Psoas muscle (tissue), 7 donors: ENCODE measurements at regions not wholly inside any gene's neighbourhood (a gene's known extent, or its start where the extent isn't known, plus 50 kb on each side); places are given as distances from the start of the nearest gene placed in this dataset.

ENCODE experiments used
- ATAC-seq, 4 donors: fragments of 200-7000 bp; cut with Tn5 transposase; one replicate each; pipeline ENCODE4 v1.9.1; 2020; ENCODE audit warnings: moderate library complexity in 3 of 4, mild to moderate bottlenecking in 2 of 4
- DNase-seq, 2 donors: peaks; one replicate each; pipeline ENCODE4 v3.0.0-alpha.2; 2020
- H3K27ac ChIP-seq: fragments of 200-600 bp; one replicate; pipeline ENCODE4 v1.8.0; 2022
- H3K27me3 ChIP-seq, 3 donors: fragments of 200-600 bp in 1 of 3; one replicate each; pipeline versions ENCODE4 v1.6.1 to v1.8.0; 2013 to 2022; ENCODE audit warnings: low read length in 2 of 3, mild to moderate bottlenecking in 2 of 3, moderate library complexity in 1 of 3; ENCODE audit not compliant: insufficient read depth in 3 of 3
- H3K36me3 ChIP-seq, 2 donors: fragments of 200-600 bp in 1 of 2; one replicate each; pipeline versions ENCODE4 v1.6.1 to v1.8.0; 2013 to 2022; ENCODE audit warnings: low read depth in 1 of 2, mild to moderate bottlenecking in 1 of 2, moderate library complexity in 1 of 2; ENCODE audit not compliant: insufficient read depth in 1 of 2
- H3K4me1 ChIP-seq: fragments of 200-600 bp; one replicate; pipeline ENCODE4 v1.8.0; 2022
- H3K4me3 ChIP-seq: fragments of 200-600 bp; one replicate; pipeline ENCODE4 v1.8.0; 2022; ENCODE audit warnings: mild to moderate bottlenecking
- H3K9me3 ChIP-seq: fragments of 200-600 bp; one replicate; pipeline ENCODE4 v1.8.0; 2022
- WGBS, 3 donors: extraction: QIAGEN DNeasy Blood & Tissue Kit; methylation state at CpG; one replicate each; pipeline versions ENCODE4 v1.1.6 to v1.1.7; 2013; 5-methylcytosine and 5-hydroxymethylcytosine counted together
- intact Hi-C, 2 donors: fragments of 100-400 bp; cut with DNase I; formaldehyde crosslinking; loops; one replicate each; pipeline versions ENCODE4 v1.11.0 to v1.14.2; 2022
- TF ChIP-seq, protein P1 (sequence below): fragments of 200-600 bp; IDR thresholded peaks from one replicate; pipeline ENCODE4 v1.8.0; 2022; ENCODE audit warnings: antibody characterized with exemption
- donor health status: healthy with polysubstance abuse.
- donor health status: DM: no; HTN: no; CAD: no; lungs with moderate emphysema.
- donor health status: Bipolar disorder and iron deficiency.
- donor health status: healthy.
- donor health status: DM: yes; HTN: yes; CAD: no.
- donor health status: DM: no; HTN: no; CAD: no.
- donor health status: DM: yes; HTN: yes; CAD: no.

DNA sequence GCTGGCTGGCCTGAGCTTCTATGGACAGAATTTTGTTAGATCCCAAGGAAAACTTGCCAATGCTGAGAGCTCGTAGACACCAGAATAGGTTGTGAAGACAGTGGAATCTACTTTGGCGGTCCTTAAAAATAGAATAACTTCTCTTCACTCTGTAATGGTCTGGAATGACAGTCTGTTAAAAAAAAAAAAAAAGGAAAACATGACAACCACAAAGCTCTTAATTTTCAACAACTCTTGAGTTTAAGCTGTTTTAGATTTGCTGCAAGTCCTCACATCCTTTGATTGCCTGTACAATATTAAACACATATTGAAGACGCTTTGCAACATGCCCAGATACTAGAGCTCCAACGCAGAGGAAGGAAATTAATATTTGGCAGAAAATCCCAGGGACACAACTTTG is 122.8 kb upstream of the GALNT15 start:
- Histone ChIP-seq H3K9me3 (no peaks in the 10 kb centered on the region), H3K4me1 (peaks cover 53% of the 10 kb centered on the region), H3K4me3 (no peak overlapping the region), H3K36me3 (no peaks in the 10 kb centered on the region), H3K27me3 (no peaks in the 10 kb centered on the region), H3K27ac (peak overlapping the region; percentile 30)
- 68 to 80% (median 74%) methylated on average over 4 of the region's 4 CpGs for WGBS, 3 donors
- DNase-seq, result no peak
- intact Hi-C loops, result loop anchor here (2.0 to 5.0 kb wide), 2 partner anchors 81 to 195 kb away; no protein-coding TSS in a partner anchor
- no peak for ATAC-seq
- TF ChIP-seq, protein P1, sequence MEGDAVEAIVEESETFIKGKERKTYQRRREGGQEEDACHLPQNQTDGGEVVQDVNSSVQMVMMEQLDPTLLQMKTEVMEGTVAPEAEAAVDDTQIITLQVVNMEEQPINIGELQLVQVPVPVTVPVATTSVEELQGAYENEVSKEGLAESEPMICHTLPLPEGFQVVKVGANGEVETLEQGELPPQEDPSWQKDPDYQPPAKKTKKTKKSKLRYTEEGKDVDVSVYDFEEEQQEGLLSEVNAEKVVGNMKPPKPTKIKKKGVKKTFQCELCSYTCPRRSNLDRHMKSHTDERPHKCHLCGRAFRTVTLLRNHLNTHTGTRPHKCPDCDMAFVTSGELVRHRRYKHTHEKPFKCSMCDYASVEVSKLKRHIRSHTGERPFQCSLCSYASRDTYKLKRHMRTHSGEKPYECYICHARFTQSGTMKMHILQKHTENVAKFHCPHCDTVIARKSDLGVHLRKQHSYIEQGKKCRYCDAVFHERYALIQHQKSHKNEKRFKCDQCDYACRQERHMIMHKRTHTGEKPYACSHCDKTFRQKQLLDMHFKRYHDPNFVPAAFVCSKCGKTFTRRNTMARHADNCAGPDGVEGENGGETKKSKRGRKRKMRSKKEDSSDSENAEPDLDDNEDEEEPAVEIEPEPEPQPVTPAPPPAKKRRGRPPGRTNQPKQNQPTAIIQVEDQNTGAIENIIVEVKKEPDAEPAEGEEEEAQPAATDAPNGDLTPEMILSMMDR, result no peak

DNA sequence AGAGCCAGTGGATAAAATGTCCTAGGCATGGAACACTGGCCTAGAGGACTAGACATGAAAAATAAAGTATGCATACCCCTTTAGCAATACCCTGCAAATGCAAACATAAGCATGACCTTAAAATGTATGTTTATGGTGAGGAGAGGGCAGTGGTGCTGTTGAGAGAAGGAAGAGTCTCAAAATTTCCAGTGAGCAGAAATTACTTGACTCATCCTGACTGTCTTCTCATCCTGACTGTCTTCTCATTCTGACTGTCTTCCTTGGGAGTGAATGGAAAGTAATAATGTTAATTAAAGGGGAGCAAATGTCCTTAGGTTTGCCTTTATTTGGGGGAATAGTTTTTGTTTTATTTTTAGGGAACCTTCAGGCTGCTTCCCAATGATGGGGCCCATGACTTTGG is 121.5 kb upstream of the GALNT15 start:
- no peak overlapping the region for H3K27ac ChIP-seq
- no peaks in the 10 kb centered on the region for H3K9me3 ChIP-seq
- TF ChIP-seq, protein P1, result no peak
- intact Hi-C loops, result loop anchor here in 1 of 2 donors (5.0 kb wide), 1 partner anchor 79 kb away; no protein-coding TSS in a partner anchor
- no peak overlapping the region for H3K4me3 ChIP-seq
- peaks cover 55% of the 10 kb centered on the region for H3K4me1 ChIP-seq
- no peak for DNase-seq
- no peaks in the 10 kb centered on the region for H3K36me3 ChIP-seq
- no peak for ATAC-seq
- no peaks in the 10 kb centered on the region for H3K27me3 ChIP-seq

DNA sequence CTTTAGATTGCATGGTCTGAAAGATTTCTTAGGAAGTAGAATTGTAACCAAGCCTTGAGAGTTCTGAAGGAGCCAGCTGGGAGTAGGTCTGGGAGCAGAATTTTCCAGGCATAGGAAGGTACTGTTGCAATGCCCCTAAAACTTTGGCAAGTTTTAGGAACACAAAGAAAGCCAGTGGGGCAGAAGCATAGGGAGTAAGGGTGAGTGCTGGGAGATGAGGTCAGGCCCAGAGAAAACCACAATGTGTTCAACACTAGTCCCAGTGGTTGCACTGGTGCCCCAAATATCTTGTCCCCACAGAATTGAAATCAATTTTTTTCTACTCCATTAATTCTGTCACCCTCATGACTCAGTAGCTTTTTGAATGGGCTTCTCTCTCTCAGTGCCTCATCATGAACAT is 120.7 kb upstream of the GALNT15 start:
- no peaks in the 10 kb centered on the region for H3K9me3 ChIP-seq
- H3K27ac ChIP-seq, result peak overlapping the region; percentile 85
- no peak for DNase-seq
- H3K4me3 ChIP-seq, result no peak overlapping the region
- intact Hi-C loops, result loop anchor here in 1 of 2 donors (5.0 kb wide), 1 partner anchor 79 kb away; no protein-coding TSS in a partner anchor
- peaks cover 59% of the 10 kb centered on the region for H3K4me1 ChIP-seq
- no peaks in the 10 kb centered on the region for H3K36me3 ChIP-seq
- TF ChIP-seq, protein P1, result no peak
- H3K27me3 ChIP-seq, result no peaks in the 10 kb centered on the region
- peak in 1 of 4 donors; percentile 7 for ATAC-seq

GRCh38 chr3:16055606-16056211 is 118.8 kb upstream of the GALNT15 start:
- peak overlapping the region; percentile 85 for H3K27ac ChIP-seq
- ATAC-seq (peak; percentile 26 to 47 (median 36)), DNase-seq (no peak)
- intact Hi-C loops, result no loop called here
- H3K4me3 ChIP-seq, result peak overlapping the region; percentile 43
- TF ChIP-seq, protein P1, result no peak
- H3K9me3 ChIP-seq, result no peaks in the 10 kb centered on the region
- WGBS, 3 donors, result 46 to 69% (median 49%) methylated on average over 7 of the region's 7 CpGs
- peaks cover 60% of the 10 kb centered on the region for H3K4me1 ChIP-seq
- H3K27me3 ChIP-seq, result no peaks in the 10 kb centered on the region
- no peaks in the 10 kb centered on the region for H3K36me3 ChIP-seq

- Histone ChIP-seq H3K9me3 (no peaks in the 10 kb centered on the region), H3K27ac (peak overlapping the region; percentile 85), H3K4me3 (no peak overlapping the region), H3K36me3 (no peaks in the 10 kb centered on the region), H3K4me1 (peaks cover 62% of the 10 kb centered on the region), H3K27me3 (no peaks in the 10 kb centered on the region)
- peak; percentile 67 to 81 for DNase-seq
- 15 to 27% (median 24%) methylated on average over 2 of the region's 2 CpGs for WGBS, 3 donors
- intact Hi-C loops, result no loop called here
- ATAC-seq, result peak; percentile 42 to 83 (median 80)
- TF ChIP-seq, protein P1, result no peak
Observed at GRCh38 chr3:16056217-16056616, 118.3 kb upstream of the GALNT15 start.
